H1 (cell line): ENCODE measurements at regions not wholly inside any gene's neighbourhood (a gene's known extent, or its start where the extent isn't known, plus 50 kb on each side); places are given as distances from the start of the nearest gene placed in this dataset.

Experiments
- CTCF ChIA-PET: fragments of 300-600 bp; sonication (Branson Sonifier 250); formaldehyde crosslinking; loops from one replicate; lab custom pipeline; 2021; ENCODE audit not compliant: partially characterized antibody; lab: Charles Lee
- POLR2A ChIA-PET: fragments of 300-600 bp; sonication (Branson Sonifier 250); formaldehyde crosslinking; loops from one replicate; lab custom pipeline; 2021; ENCODE audit warnings: inconsistent platforms; ENCODE audit not compliant: partially characterized antibody; lab: Charles Lee
- DNase-seq, 2 experiments: peaks; one replicate each; pipeline versions ENCODE4 v3.0.0 to v3.0.0-alpha.2; 2010 to 2022; ENCODE audit warnings: low spot score in 2 of 2, low read depth in 1 of 2, mixed read lengths in 1 of 2
- FAIRE-seq: peaks from 2 replicates; lab custom pipeline; 2011; peaks lifted over from hg19 to GRCh38; lab: Jason Lieb, UNC
- H2AFZ ChIP-seq: 2 replicates; pipeline ENCODE4 v1.8.1; 2012; ENCODE audit warnings: low read length, inconsistent platforms
- H2AK5ac ChIP-seq: 2 replicates; pipeline ENCODE4 v1.6.1; 2013; ENCODE audit warnings: low read depth, low read length
- H2BK120ac ChIP-seq: replicated peaks from 2 replicates; pipeline ENCODE3; 2013; ENCODE audit warnings: low read depth, low read length, inconsistent platforms
- H2BK12ac ChIP-seq: 2 replicates; pipeline ENCODE4 v1.6.1; 2013; ENCODE audit warnings: low read depth, low read length
- H2BK15ac ChIP-seq: 2 replicates; pipeline ENCODE4 v1.6.1; 2013; ENCODE audit warnings: low read length
- H2BK20ac ChIP-seq: 2 replicates; pipeline ENCODE4 v1.6.1; 2013; ENCODE audit warnings: low read length
- H2BK5ac ChIP-seq: 2 replicates; pipeline ENCODE4 v1.6.1; 2013; ENCODE audit warnings: low read depth, low read length
- H3K14ac ChIP-seq: 2 replicates; pipeline ENCODE4 v1.6.1; 2013; ENCODE audit warnings: inconsistent platforms; ENCODE audit not compliant: insufficient read length
- H3K18ac ChIP-seq: 2 replicates; pipeline ENCODE4 v1.6.1; 2013; ENCODE audit warnings: low read length; ENCODE audit errors: extremely low read depth
- H3K23ac ChIP-seq: 2 replicates; pipeline ENCODE4 v1.6.1; 2013; ENCODE audit warnings: inconsistent platforms; ENCODE audit not compliant: insufficient read length
- H3K23me2 ChIP-seq: 2 replicates; pipeline ENCODE4 v1.6.1; 2013; ENCODE audit warnings: low read depth, low read length
- H3K27ac ChIP-seq: 2 replicates; pipeline ENCODE4 v1.6.1; 2011; ENCODE audit warnings: low read depth, low read length, inconsistent platforms
- H3K27me3 ChIP-seq, 4 experiments: replicated peaks in 1 of 4; 1 replicate in 1 of 4; 2 replicates in 3 of 4; pipeline versions ENCODE4 v1.6.1 to v1.8.1; 2011 to 2013; ENCODE audit warnings: low read length in 3 of 4, mild to moderate bottlenecking in 3 of 4, inconsistent platforms in 2 of 4, mixed read lengths in 2 of 4, moderate library complexity in 1 of 4; ENCODE audit not compliant: control insufficient read depth in 3 of 4, insufficient read depth in 3 of 4; ENCODE audit errors: extremely low read depth in 1 of 4
- H3K36me3 ChIP-seq, 4 experiments: 2 replicates each; pipeline versions ENCODE4 v1.6.1 to v1.8.1; 2011 to 2013; ENCODE audit warnings: mild to moderate bottlenecking in 4 of 4, low read length in 3 of 4, moderate library complexity in 2 of 4, control low read depth in 1 of 4, inconsistent platforms in 1 of 4; ENCODE audit not compliant: insufficient read depth in 4 of 4, control insufficient read depth in 2 of 4
- H3K4ac ChIP-seq: replicated peaks from 2 replicates; pipeline ENCODE3; 2013; ENCODE audit warnings: low read length, low read depth, mixed read lengths, inconsistent platforms; ENCODE audit not compliant: insufficient read length
- H3K4me1 ChIP-seq, 4 experiments: replicated peaks in 1 of 4; 1 replicate in 1 of 4; 2 replicates in 3 of 4; pipeline versions ENCODE4 v1.6.1 to v1.8.1; 2011 to 2013; ENCODE audit warnings: low read length in 3 of 4, inconsistent platforms in 2 of 4, mixed read lengths in 1 of 4; ENCODE audit not compliant: insufficient read depth in 4 of 4, control insufficient read depth in 3 of 4
- H3K4me2 ChIP-seq, 2 experiments: 2 replicates each; pipeline versions ENCODE4 v1.6.1 to v1.8.1; 2011 to 2013; ENCODE audit warnings: low read depth in 2 of 2, low read length in 2 of 2, control low read depth in 1 of 2, inconsistent platforms in 1 of 2, mild to moderate bottlenecking in 1 of 2; ENCODE audit not compliant: insufficient read depth in 1 of 2
- H3K4me3 ChIP-seq, 4 experiments: fragments of 200-600, 300-600 bp in 1 of 4; sonication (generic), shearing (Covaris generic), sonication (Bioruptor Twin) in 1 of 4; 2 replicates each; pipeline versions ENCODE4 v1.5.1 to v1.8.1; 2011 to 2016; ENCODE audit warnings: low read length in 4 of 4, low read depth in 3 of 4, control low read depth in 2 of 4, inconsistent platforms in 2 of 4, mild to moderate bottlenecking in 2 of 4, mixed read lengths in 1 of 4, moderate library complexity in 1 of 4; ENCODE audit not compliant: insufficient read depth in 2 of 4; ENCODE audit errors: extremely low read depth in 1 of 4
- H3K56ac ChIP-seq: replicated peaks from 2 replicates; pipeline ENCODE3; 2013; ENCODE audit warnings: low read depth, mild to moderate bottlenecking, mixed read lengths, low read length, inconsistent platforms; ENCODE audit not compliant: insufficient read length
- H3K79me1 ChIP-seq: 2 replicates; pipeline ENCODE4 v1.6.1; 2013; ENCODE audit warnings: low read depth, low read length, control low read depth
- H3K79me2 ChIP-seq, 2 experiments: 2 replicates each; pipeline versions ENCODE4 v1.6.1 to v1.8.1; 2012 to 2013; ENCODE audit warnings: low read length in 2 of 2, mild to moderate bottlenecking in 2 of 2, inconsistent platforms in 1 of 2; ENCODE audit not compliant: insufficient read depth in 2 of 2, control insufficient read depth in 1 of 2
- H3K9ac ChIP-seq, 4 experiments: replicated peaks in 1 of 4; 1 replicate in 1 of 4; 2 replicates in 3 of 4; pipeline versions ENCODE4 v1.6.1 to v1.8.1; 2011 to 2013; ENCODE audit warnings: low read depth in 3 of 4, low read length in 3 of 4, control low read depth in 2 of 4, mild to moderate bottlenecking in 2 of 4, moderate library complexity in 2 of 4, inconsistent platforms in 1 of 4; ENCODE audit errors: extremely low read depth in 1 of 4
- H3K9me3 ChIP-seq, 2 experiments: 2 replicates each; pipeline versions ENCODE4 v1.6.1 to v1.8.1; 2012 to 2013; ENCODE audit warnings: mild to moderate bottlenecking in 2 of 2, moderate library complexity in 2 of 2, control low read depth in 1 of 2, inconsistent platforms in 1 of 2, low read depth in 1 of 2, low read length in 1 of 2, mixed read lengths in 1 of 2; ENCODE audit not compliant: insufficient read depth in 2 of 2
- H4K20me1 ChIP-seq, 2 experiments: replicated peaks in 1 of 2; 2 replicates each; pipeline versions ENCODE3 to v1.8.1; 2011 to 2013; ENCODE audit warnings: inconsistent platforms in 2 of 2, low read length in 2 of 2, mild to moderate bottlenecking in 1 of 2; ENCODE audit not compliant: insufficient read depth in 2 of 2, control insufficient read depth in 1 of 2
- H4K5ac ChIP-seq: 2 replicates; pipeline ENCODE4 v1.6.1; 2013; ENCODE audit warnings: low read length, low read depth, mixed read lengths, inconsistent platforms; ENCODE audit not compliant: insufficient read length
- H4K8ac ChIP-seq: 2 replicates; pipeline ENCODE4 v1.8.0; 2013; ENCODE audit warnings: mild to moderate bottlenecking, moderate library complexity, low read length, inconsistent platforms; ENCODE audit not compliant: insufficient read depth; ENCODE audit errors: extremely low read depth
- H4K91ac ChIP-seq: replicated peaks from 2 replicates; pipeline ENCODE3; 2013; ENCODE audit warnings: low read length, mixed read lengths, inconsistent platforms; ENCODE audit not compliant: insufficient read length
- CBX8 ChIP-seq: fragments of 300-800, 300-1000 bp; sonication (generic); IDR thresholded peaks from 2 replicates; pipeline ENCODE4 v1.7.1; 2016; ENCODE audit warnings: low read depth, low read length, borderline replicate concordance
- CHD1 ChIP-seq: IDR thresholded peaks from 2 replicates; pipeline ENCODE4 v1.6.1; 2012; ENCODE audit warnings: low read depth, low read length, improper control_type of control experiment
- E2F6 ChIP-seq: IDR thresholded peaks from 2 replicates; pipeline ENCODE4 v1.6.1; 2012; ENCODE audit warnings: inconsistent platforms
- EP300 ChIP-seq, 2 experiments: IDR thresholded peaks; 1 replicate in 1 of 2; 2 replicates in 1 of 2; pipeline ENCODE4 v1.6.1; 2011 to 2012; ENCODE audit warnings: low read depth in 2 of 2, low read length in 2 of 2, mild to moderate bottlenecking in 2 of 2, borderline replicate concordance in 1 of 2, inconsistent platforms in 1 of 2, moderate library complexity in 1 of 2
- GABPA ChIP-seq: IDR thresholded peaks from 2 replicates; pipeline ENCODE4 v1.6.1; 2011; ENCODE audit warnings: mild to moderate bottlenecking, low read length, moderate library complexity, borderline replicate concordance; ENCODE audit not compliant: insufficient read depth
- GTF2F1 ChIP-seq: IDR thresholded peaks from 2 replicates; pipeline ENCODE4 v1.6.1; 2012; ENCODE audit warnings: low read depth, low read length, improper control_type of control experiment, borderline replicate concordance
- KDM5A ChIP-seq: fragments of 200-600 bp; IDR thresholded peaks from 2 replicates; pipeline ENCODE4 v1.7.1; 2012; ENCODE audit warnings: mild to moderate bottlenecking, low read length, inconsistent platforms, mixed read lengths
- RFX5 ChIP-seq: IDR thresholded peaks from 2 replicates; pipeline ENCODE4 v1.6.1; 2011; ENCODE audit warnings: low read depth, low read length, improper control_type of control experiment, borderline replicate concordance
- TBP ChIP-seq: IDR thresholded peaks from 2 replicates; pipeline ENCODE4 v1.6.1; 2011; ENCODE audit warnings: low read depth, low read length, improper control_type of control experiment
- WGBS, 2 experiments: shearing (Covaris generic) in 1 of 2; methylation state at CpG; one replicate each; pipeline versions ENCODE4 v1.1.6 to v1.1.7; 2013 to 2015; ENCODE audit warnings: low lambda C conversion rate in 2 of 2, mixed read lengths in 2 of 2, inconsistent platforms in 1 of 2, low coverage in 1 of 2, missing lambda C conversion rate in 1 of 2; ENCODE audit not compliant: insufficient replicate concordance in 2 of 2, insufficient coverage in 1 of 2, insufficient read length in 1 of 2; ENCODE audit errors: extremely low coverage in 1 of 2, missing lambda C conversion rate in 1 of 2; 5-methylcytosine and 5-hydroxymethylcytosine counted together

DNA sequence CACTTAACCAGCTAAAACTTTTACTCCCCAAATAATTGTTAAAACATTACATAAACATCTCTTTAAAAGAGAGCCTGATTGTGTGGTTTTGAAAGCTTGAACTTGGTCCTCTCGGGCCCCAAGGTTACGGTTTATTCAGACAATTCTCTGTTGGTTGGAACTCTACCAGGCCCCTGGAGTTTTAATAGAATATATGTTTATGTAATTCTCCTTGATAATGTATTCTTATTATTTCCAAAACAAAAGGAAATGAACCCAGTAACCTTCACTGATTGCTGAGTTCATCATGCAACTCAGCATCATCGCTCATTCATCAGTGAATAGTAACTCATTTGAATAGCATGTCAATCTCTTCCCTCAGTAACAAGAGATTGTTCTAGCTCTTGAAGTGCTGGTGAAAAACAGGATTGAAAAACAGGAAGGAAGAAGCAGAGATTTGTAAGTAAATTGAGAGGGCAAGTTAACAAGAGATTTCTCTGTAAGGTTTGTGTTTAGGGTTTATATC lies 464.5 kb upstream of the MARCKS start:
- Histone ChIP-seq H3K9me3 (no peaks in the 10 kb centered on the region), H4K91ac (no peak overlapping the region), H4K8ac (no peak overlapping the region), H3K23ac (no peak overlapping the region), H3K27ac (no peak overlapping the region), H3K4ac (no peak overlapping the region), H2BK5ac (no peak overlapping the region), H2BK120ac (no peak overlapping the region), H3K9ac (no peak overlapping the region), H3K14ac (no peak overlapping the region), H3K23me2 (no peaks in the 10 kb centered on the region), H4K20me1 (no peaks in the 10 kb centered on the region), H3K4me3 (no peak overlapping the region), H4K5ac (no peak overlapping the region), H2BK15ac (no peak overlapping the region), H3K36me3 (no peaks in the 10 kb centered on the region), H3K4me2 (no peak overlapping the region), H2AFZ (no peak overlapping the region), H2BK12ac (no peak overlapping the region), H3K27me3 (no peaks in the 10 kb centered on the region), H3K56ac (no peak overlapping the region), H3K79me2 (no peaks in the 10 kb centered on the region), H2BK20ac (no peak overlapping the region), H2AK5ac (no peak overlapping the region), H3K18ac (no peak overlapping the region), H3K4me1 (no peaks in the 10 kb centered on the region; a peak in 1 of 7 replicates), H3K79me1 (no peaks in the 10 kb centered on the region)
- ChIA-PET CTCF (interaction anchor here (0.7 kb wide), 1 partner anchor 49 kb away, joined by 3 read pairs; no protein-coding TSS in a partner anchor), POLR2A (interaction anchor here (0.8 kb wide), 1 partner anchor 466 kb away, joined by 3 read pairs; no protein-coding TSS in a partner anchor)
- DNase-seq (no peak), FAIRE-seq (no peak)
- TF ChIP-seq TBP = no peak
- TF ChIP-seq GTF2F1 = no peak
- TF ChIP-seq KDM5A = no peak
- TF ChIP-seq RFX5 = no peak
- no peak for TF ChIP-seq EP300 (IDR thresholded peaks at IDR 0.05; ENCODE audit: borderline replicate concordance in 1 of 2, low read depth in 2 of 2, low read length in 2 of 2)
- no peak for TF ChIP-seq E2F6
- TF ChIP-seq CHD1 = no peak
- TF ChIP-seq CBX8 = no peak
- no peak for TF ChIP-seq GABPA
- 89% methylated on average over 3 of the region's 3 CpGs; no CpG with 5 or more reads in 1 of the 2 experiments for WGBS, 2 experiments
